Activated CD4-positive, alpha-beta T cell treated with anti-CD3 and anti-CD28 coated beads, Interleukin-2, amount 50 U/mL, for 16 hours (primary cell): ENCODE measurements at regions not wholly inside any gene's neighbourhood (a gene's known extent, or its start where the extent isn't known, plus 50 kb on each side); places are given as distances from the start of the nearest gene placed in this dataset.

Experiments
- DNase-seq: peaks from one replicate; pipeline ENCODE4 v3.0.0-alpha.2; 2020

DNA sequence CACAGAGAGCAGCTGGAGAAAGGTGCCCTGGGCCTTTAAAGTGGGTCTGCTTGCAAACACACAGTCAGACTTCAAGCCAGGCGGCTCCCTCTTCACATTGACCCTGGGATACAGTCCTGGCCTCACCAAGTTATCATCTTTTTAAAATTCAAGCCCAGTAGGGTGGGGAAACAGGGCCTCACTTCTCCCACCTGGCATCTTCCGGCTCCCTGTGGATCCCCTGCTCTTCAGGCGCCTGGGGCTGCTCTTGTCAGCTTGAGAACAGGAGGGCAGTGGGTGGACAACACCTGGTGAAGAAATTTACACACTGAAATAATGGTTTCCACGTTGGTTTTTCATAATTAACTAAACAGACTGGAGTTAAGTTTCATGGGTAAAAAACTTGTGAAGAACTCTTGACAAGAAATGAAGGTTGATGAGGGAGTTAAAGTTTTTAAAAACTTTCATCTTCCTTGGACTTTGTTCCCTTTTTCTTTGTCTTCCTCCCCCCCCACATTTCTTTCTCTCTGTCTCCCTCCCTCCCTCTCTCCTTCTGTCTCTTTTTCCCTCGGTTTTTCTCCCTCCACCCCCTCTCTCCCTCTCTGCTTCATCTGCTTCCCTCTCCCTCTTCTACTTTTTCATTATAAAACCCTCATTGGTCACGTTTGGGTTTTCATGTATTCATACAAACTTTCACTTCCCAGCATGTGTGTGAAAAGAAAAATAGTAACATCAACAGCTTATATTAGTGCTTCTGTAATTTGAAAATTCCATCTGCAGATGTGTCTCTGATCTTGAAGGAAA is 219.6 kb downstream of the DMRT2 start:
- DNase-seq: no peak

DNA sequence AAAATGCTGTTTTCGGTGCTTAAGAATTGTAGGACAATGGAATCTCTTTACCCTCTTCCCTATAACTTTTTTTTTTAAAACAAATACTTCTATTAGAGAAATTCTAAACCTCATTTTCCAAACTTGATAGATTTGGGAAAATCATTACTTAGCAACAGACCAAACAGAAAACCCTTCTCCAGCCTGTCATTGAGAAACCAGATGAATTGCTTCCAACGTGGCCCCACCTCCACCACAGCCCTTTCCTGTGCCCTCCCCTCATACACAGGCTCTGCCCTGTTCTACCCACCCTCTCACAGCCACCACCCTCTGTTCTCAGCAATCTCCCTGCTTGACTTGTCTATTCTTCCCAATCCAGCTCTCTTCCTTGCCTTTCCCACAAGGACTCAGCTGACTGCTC is 221.2 kb downstream of the DMRT2 start:
- no peak for DNase-seq

DNA sequence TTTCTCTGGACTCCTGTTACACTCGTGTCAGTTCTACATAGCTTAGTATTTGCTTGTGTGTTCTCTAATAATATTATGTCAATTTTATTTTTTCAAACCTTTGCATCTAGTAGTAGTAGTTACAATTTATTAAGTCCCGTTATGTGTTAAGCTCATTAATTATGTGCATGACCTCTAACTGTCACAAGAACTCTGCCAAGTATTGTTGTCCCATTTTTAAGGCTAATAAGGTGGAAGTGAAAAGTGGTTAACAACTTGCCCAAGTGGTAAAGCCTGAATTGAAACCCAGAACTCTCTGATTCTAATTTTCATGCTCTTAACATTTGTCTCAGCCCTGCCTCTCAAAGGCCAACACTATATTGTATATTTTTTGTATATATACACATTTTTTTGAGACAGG is 221.6 kb downstream of the DMRT2 start:
- DNase-seq: no peak

DNA sequence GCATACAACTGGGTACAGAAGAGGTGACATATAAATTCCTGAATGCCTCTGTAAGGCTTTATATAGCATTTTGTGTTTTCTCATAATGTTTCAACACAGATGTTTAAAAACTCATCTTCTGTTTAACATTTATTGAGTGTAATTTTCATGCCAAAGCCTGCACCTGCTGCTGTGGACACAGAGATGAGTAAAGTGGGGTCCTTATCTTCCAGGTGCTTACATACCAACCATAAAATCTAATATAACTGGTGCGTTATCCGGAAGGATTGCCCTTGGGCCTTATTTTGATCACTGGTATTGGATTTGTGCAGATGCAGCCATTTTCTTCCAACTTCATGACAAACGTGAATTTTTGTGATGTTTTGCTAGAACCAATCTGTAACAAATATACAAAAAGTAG is 222.3 kb downstream of the DMRT2 start:
- no peak for DNase-seq

DNA sequence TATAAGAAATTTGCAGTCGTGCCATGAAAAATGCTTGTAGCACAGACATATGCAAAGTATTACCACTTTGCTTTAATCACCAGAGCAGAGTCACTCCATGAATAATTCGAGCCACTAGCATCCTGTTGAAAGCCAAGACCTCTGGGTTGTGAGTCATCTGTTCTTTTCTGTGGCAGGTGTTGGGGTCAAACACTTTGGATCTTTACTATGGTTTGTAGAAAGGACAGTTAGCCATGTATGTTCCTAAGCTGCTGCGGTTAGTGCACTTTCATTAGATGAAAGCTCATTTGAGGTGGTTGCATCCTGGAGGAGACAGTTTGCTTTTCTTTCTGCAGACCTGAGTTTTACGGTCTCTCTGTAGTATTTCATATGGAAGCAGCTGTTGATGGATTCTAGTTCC is 223.7 kb downstream of the DMRT2 start:
- no peak for DNase-seq

DNA sequence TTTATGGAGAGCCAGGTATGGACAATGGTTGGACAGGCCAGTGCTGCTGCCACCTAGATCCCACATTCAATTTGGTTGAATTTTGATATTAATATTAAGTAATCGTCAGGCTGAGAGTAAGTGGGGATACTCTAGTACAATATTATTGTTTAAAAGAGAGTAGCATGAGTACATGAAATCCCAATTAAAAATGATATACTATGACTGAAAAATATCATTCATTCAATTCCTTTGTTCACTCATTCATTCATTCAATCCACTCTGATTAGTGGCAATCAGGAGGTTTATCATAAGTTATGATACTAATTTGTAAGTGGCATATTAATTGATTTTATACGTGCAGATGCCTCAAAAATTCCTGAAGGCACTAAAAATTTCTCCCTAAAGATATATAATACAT is 224.2 kb downstream of the DMRT2 start:
- no peak for DNase-seq

DNA sequence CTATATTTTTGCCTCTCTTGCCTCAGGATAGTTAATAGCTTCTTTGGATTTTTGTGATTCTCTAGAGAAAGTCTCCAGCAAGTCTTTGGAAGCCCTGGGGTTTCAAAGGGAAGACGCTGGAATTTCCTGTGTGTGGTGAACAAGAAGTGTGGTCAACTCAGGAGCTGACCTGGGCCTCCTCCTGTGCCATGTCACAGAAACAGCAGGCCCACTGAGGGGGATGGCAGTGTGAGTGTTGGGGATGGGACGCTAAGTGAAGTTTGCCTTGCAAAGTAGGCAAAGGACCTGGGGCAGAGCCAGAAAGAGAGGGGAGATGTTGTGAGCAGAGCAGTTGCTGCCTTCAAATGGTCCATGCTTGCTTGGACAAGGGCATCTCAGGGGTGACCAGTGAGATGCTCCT is 226.3 kb downstream of the DMRT2 start:
- DNase-seq: no peak

DNA sequence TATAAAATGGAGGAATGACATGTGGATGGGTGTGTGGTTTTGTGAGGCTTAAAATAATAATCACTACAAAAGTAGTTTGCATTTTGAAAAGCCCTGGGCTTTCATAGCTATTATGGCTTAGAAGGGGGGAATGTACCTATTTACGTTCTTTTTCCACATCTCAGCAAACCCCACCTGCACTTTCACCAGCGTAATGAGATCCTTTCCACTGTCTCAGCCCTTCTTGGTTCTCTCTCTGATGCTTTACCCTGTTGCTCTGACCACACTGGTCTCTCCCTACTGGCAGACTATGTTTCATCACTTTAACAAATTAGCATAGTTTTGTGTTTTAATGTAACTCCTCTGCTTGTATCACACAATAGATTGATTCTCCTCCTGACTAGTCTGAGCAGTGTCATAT is 234.6 kb downstream of the DMRT2 start:
- DNase-seq: no peak

DNA sequence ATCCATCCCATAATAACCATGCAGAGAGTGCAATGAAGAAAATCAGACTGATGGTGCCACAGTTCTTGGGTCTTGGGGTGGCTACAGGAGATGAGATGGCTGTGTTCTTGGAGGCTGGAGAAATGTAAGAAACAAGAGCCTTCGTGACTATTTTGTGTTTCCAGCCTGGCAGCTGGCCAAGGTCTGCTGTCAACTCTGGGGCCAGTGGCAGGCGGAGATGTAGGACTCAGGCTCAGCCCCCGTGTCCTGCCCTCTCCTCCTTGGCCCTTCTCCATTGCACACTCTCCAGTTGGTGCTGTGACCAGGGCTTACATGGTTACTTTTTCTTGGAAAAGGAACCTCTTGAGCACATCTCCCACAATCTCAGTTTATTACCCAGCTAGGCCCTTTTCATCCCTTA is 235.4 kb downstream of the DMRT2 start:
- no peak for DNase-seq

DNA sequence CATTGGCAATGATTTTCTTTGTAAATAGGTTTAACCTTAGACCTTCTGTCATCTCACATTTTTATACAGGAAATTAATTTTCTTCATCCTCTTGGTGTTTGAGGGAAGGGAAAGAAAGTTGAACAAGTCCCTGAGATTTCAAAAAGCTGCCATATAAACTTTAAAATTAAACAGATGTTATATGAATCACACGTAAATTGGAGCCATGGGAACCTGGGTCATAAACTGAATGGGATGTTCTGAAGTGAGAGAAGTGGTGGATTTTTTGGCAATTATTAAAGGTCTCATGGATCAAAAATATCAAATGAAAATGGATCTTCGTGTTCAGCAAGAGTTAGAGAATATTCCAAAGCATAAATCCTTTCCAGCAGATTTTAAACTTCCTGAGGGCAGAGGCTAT is 242.2 kb downstream of the DMRT2 start:
- DNase-seq: no peak

DNA sequence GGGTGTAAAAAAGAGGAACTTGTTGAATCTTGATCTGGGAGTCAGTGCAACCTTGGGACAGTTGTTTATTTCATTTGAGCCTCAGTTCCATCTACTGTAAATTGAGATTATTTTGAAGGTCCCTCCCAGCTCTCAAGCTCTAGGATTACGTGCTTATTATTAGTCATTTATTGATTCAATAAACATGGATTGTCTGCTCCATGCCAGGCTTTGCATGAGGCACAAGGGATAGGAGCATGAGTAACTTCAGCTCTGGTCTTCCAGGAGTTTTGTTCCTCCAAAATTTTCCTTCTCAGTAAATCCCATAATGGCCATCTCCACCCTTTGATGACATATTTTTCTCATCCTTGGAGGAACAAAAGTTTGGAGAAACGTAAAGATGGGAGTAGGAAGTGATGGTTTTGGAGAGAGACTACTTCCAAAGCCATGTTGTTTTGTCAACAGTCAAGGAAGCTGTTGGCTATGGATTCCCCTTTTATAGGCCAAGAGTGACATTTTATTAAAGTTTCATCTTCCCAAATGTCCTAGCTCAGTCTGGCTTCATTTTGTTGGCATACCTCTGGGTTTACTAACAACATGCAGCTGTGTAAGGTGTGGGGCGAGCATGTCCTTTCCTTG is 244.6 kb downstream of the DMRT2 start:
- DNase-seq: no peak

DNA sequence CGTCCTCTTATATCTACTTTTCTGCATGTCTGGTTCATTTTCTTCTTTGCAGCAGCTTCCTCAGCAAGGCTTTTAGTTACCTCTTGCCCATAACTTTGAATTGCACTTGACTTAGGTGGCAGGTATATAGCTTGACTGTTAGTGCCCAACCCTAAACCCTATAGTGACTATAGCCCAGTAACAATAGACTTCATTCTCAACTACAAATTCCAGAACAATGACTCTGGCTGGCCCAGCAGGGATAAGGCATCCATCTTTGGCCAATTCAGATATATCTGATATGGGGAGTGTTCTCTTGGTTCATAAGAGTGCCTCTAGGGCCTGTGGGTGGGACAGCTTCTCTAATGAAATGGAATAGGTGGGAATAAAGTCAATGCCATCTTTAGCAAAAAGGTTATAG is 246.2 kb downstream of the DMRT2 start:
- DNase-seq: no peak

DNA sequence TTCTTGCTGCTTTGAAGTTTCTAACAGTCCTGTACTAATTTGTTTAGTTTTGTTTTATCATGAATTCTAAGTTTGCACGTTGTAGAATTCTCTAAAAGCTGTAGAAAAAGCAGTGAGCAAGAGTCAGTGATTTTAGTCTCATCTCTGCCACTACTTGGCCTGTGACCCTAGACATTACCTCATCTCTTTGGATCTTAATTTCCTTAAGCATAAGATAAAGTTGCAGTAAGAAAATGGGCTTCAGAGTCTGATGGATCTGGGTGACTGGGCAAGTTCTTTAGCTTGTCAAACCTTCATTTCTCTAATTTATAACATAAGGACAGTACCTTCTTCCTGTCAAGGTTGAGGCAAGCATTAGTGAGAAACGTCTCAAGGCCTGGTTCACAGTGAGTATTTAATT is 247.9 kb downstream of the DMRT2 start:
- no peak for DNase-seq

DNA sequence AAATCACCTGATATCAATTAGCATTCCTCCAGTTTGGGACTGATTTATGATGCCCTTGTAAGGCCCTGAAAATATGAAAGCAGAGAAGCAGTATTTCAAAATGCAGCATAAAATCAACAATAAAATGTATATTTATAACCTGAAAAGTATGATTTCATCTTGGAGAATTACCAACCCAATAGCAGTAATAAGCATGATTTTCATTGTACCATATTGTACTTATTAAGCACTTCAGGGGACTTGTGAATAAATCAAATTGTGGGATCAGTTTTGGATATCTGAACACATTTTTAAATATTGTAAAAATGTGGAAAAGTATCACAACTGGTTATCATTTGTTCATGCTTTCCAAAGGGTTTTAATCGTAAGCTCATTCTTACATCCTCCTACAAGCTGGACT is 250.8 kb downstream of the DMRT2 start:
- DNase-seq: no peak

DNA sequence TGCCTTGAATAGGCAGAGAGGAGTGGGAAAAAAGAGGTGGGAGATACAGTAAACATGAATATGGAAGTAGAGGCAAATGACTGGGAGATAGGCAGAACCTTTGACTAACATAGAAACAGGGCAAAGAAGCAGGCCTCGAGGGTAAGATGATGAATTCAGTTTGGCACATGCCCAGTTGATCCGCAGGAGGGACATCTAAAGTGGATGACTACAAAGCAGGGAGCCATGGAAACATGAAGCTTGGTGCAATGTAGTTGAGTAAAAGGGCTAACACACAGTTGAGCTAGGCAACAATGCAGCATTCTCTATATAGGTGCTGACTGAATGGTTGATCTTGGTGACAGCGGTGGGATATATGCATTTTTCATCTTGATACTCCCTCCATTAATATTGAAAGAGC is 253.8 kb downstream of the DMRT2 start:
- no peak for DNase-seq

DNA sequence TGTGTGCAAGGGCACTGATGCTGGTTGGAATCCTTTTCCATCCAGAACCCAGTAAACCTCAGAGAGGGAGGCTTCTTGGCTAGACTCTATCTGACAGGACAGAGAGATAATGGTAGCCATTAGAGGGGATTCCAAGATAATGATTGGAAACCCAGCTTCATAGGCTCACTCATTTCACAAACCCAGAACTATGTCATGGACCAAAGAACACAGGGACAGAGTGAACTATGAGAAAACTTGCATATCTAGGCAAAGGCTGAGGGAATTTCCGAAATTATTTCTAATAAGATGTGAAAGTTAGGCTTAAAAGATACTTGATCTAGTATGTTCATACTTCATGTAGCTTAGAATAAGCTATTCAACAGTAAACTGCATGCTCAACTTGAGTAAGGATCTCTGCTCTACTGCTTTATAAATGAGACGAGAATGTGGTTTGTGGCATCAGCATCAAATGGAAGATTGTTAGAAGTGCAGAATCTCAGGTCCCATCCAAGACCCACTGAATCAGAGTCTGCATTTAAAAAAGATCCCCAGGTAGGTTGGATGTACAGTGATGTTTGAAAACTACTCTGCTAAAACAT is 261.4 kb downstream of the DMRT2 start:
- no peak for DNase-seq

DNA sequence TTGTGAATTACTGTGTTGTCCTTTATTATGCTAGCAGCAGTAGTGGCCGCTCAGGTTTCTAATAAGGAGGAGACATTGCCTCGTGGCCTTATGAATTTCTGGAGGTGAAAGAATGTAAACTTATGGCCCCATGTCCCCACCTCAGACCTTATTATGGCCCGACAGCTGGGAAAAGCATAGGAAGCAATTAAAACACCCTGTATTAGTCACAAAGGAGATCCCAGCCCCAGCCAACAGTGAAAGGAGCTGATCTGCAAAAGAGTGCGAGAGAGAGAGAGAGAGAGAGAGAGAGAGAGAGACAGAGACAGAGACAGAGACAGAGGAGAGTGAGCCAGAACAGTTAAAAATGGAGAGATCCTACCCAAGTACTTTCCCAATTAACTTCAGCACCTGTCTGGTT is 269.3 kb downstream of the DMRT2 start:
- no peak for DNase-seq

DNA sequence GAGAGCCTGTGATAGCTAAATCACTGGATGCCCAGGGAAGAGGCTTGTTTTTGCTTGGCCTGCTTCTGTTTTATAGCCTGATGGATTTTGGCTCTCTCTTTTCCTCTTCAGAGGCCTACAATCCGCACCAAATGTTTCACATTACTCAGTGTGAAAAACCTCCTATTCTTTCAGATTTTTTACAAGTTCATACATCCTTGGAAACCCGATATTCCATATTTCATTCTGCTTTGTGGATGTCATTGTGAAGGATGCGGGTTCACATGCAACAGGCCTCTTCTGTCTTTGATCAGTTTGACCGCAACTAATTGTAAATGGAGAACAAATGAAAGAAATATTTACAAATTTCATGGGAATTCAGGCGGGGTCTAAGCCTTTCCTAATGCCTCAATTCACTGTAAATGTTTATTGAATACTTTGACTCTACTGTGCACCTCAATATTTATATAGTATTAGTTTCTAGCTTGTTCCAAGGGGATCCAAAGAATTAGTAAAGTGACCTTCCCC is 269.9 kb downstream of the DMRT2 start:
- no peak for DNase-seq

DNA sequence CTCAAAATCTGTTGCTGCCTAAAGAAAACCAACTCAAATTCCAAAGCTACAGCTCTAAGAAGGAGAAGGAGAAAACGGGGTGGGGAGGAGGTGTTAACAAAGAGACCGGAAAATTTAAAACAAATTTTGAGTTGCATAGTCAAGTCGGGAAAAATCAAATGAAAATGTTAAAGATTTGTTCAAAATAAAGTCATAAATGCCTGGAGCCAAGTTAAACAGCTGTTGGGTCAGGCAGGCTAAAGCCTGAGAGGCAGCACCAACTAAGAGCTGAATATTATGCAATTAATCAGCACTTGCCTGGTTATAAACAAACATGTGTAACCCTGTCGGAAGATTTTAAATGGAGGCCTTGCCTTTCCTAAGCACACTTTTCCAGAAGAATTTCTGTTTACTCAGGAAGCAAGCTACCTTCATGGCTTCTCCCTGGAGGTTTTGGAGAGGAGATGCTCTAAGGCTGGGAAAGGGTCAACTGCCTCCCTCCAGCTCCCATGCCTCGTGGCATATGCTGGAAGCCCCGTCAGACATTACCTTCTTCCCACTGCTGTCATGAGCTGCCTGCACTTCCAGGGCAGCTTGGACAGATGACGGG is 270.5 kb downstream of the DMRT2 start:
- DNase-seq: no peak

DNA sequence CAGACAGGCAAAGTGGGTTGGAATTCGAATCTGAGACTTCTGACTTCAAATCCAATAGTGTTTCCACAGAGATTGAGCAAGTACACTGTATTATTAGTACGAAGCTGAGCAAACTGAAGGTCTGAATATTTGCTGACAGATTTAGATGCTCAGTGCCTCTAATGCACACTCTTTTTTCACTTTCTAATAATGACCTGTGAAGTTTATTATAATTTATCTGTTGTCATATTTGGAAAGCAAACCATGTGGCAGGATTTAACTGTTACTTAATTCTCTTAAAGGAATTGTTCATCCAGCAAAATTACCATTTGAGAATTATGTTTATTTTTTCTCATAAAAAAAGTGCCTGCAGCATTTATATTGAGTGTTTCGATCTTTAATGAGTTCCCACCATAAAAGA is 277.3 kb downstream of the DMRT2 start:
- no peak for DNase-seq

DNA sequence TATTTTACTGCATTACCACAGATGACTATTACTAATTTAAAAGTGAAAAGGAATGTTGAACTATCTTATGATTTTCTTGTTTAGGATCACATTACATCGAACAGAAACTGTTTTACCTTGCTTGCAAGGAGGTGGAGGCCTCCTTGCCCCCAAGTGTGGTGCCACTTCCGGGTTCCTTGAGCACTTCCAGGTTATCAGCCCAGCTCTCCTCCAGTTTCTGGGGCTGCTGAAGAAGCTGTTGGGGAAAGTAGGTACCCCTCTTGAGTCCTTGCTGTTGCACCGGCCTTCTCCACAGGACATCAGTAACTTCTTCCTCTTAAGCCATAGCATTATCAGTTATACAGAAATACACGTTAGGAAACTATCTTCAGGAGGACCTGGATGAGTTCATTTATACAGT is 278.2 kb downstream of the DMRT2 start:
- DNase-seq: no peak

DNA sequence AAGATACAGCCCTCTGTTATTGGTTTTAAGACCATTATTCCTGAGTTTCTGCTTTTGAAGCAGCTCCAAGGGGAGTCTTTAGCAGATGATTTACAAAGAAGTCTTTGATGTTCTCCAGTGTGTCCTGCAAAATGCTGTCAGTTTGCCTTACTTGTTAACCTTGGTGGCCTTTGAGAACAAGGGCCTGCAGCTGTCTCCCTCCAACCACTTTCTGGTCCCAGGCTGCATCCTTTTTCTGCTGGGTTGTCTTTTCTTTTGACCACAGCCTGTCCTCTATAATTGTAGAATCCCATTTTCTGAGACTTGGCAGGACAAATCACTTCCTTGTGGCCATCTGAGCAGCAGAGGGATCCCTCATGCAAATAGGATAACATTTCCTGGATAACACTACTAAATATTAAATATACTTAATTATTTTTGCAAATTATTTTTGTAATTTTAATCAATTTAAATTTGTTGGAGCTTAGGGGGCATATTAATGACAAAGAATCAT is 281.4 kb downstream of the DMRT2 start:
- no peak for DNase-seq

DNA sequence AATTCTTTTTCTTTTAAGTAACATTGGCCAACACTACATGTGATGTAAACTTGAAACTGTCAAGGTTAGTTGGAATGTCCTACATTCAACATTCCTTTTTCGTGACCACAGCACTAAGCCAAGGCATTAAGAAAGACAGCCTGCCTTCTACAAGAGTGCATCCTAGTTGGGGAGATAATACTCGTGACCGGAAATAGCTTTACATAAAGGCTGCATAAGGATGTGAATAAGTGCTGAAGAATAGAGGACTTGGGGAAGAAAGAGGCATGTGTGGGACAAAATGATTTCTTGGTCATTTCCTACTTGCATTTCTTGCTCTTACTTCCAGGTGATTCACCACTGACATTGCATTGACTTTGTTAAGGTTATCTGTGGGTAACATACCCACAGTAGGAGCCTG is 282.0 kb downstream of the DMRT2 start:
- no peak for DNase-seq

DNA sequence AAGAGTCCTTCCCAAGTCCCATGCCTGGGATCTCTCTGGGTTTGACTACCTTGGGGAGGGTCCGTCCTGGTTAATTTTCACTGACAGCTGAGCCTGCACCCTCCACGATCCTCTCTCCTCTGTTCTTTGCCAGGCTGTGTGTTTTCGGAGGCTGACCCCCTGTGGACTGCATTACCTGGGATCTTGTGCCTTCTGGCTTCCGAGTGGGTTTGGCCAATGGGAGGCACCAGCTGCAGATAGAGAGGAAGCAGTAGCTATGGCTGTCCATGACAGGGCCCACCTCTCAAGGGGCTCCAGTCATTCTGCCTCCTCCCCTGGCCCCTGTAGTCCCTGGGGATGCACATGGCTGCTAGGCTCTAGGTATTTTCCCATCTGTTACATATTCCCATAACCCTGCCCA is 285.0 kb downstream of the DMRT2 start:
- no peak for DNase-seq
